ENCODE measurements at regions not wholly inside any gene's neighbourhood (a gene's known extent, or its start where the extent isn't known, plus 50 kb on each side); places are given as distances from the start of the nearest gene placed in this dataset.

DNA sequence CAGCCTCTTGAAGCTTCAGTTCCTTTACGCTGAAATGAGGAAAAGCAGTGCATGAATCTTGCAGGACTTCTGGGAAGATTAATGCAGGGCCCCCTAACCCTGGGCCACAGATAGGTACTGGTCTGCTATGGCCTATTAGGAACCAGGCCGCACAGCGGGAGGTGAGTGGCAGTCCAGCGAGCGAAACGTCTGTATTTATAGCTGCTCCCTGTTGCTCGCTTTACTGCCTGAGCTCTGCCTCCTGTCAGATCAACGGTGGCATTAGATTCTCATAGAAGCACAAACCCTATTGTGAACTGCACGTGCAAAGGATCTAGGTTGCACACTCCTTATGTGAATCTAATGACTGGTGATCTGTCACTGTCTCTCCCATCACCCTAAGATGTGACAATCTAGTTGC is 130.2 kb downstream of the CHRM3 start:
- intact Hi-C loops (cut with micrococcal nuclease; ENCODE audit: unreplicated experiment): no loop called here
- Mint-ChIP-seq H3K9me3 (ENCODE audit: low read depth, unreplicated experiment) (peaks cover 9% of the 10 kb centered on the region), H3K27me3 (ENCODE audit: unreplicated experiment) (no peaks in the 10 kb centered on the region), H3K27ac (ENCODE audit: unreplicated experiment) (no peak overlapping the region), H3K4me1 (ENCODE audit: low read depth, unreplicated experiment) (no peaks in the 10 kb centered on the region), H3K4me3 (ENCODE audit: low read depth, unreplicated experiment) (no peak overlapping the region), H3K36me3 (ENCODE audit: insufficient read depth, unreplicated experiment) (no peaks in the 10 kb centered on the region)
- DNase-seq: no peak
- TF ChIP-seq, protein P1, sequence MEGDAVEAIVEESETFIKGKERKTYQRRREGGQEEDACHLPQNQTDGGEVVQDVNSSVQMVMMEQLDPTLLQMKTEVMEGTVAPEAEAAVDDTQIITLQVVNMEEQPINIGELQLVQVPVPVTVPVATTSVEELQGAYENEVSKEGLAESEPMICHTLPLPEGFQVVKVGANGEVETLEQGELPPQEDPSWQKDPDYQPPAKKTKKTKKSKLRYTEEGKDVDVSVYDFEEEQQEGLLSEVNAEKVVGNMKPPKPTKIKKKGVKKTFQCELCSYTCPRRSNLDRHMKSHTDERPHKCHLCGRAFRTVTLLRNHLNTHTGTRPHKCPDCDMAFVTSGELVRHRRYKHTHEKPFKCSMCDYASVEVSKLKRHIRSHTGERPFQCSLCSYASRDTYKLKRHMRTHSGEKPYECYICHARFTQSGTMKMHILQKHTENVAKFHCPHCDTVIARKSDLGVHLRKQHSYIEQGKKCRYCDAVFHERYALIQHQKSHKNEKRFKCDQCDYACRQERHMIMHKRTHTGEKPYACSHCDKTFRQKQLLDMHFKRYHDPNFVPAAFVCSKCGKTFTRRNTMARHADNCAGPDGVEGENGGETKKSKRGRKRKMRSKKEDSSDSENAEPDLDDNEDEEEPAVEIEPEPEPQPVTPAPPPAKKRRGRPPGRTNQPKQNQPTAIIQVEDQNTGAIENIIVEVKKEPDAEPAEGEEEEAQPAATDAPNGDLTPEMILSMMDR (IDR thresholded peaks at IDR 0.05; ENCODE audit: unreplicated experiment): no peak
- no TSS peak for BruUV-seq (replicated peaks)
- CTCF ChIA-PET: no interaction called here

DNA sequence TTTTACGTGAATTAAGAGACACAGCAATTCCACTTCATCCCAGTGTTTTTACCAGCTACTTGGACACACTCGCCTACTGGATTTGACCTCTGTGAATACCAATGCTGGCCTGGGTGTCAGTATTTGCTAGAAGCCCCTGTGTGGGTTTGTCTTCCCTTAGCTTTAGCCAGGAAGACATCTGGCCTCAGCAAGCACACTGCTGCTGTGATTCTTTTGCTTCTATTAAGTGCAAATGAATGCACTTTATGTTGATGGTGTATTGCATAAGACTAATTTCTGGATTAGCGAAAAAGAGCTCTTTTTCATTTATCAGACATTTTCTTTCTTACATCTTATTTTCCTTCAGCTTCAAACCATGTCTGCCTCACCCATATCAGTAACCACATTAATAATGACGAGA is 140.0 kb downstream of the CHRM3 start:
- TF ChIP-seq, protein P1 (IDR thresholded peaks at IDR 0.05; ENCODE audit: unreplicated experiment): no peak
- Mint-ChIP-seq H3K4me1 (ENCODE audit: low read depth, unreplicated experiment) (no peaks in the 10 kb centered on the region), H3K9me3 (ENCODE audit: low read depth, unreplicated experiment) (peaks cover 6% of the 10 kb centered on the region), H3K27me3 (ENCODE audit: unreplicated experiment) (no peaks in the 10 kb centered on the region), H3K36me3 (ENCODE audit: insufficient read depth, unreplicated experiment) (no peaks in the 10 kb centered on the region), H3K27ac (ENCODE audit: unreplicated experiment) (no peak overlapping the region), H3K4me3 (ENCODE audit: low read depth, unreplicated experiment) (no peak overlapping the region)
- DNase-seq: no peak
- CTCF ChIA-PET: no interaction called here
- BruUV-seq (replicated peaks): no TSS peak
- intact Hi-C loops (cut with micrococcal nuclease; ENCODE audit: unreplicated experiment): no loop called here

DNA sequence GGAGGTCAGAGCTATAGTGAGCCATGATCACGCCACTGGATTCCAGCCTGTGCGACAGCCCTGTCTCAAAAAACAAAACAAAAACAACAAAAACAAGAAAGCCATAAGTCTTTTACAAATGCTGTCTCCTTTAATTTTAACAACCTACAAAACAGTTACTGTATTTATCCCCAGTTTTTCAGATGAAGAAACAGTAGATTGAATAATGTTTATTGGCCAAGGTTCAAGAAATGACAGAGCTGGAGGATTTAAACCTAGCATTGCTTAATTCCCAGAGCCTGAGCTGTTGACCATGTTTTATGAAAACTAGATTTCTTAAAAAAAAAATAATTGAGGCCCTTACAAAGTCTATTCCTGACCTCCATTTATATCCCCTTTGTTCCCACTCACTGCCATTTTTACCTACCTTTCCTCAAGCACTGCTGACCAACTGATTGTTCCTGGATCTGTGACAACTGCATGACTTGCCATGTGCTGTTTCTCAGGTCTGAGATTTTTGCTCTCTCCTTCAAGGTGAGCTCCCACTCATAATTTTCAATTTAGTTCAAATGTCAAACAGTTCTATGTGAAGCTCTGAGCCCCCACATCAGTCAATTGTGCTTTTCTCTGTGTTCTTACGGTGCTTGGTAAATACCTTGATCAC is 140.8 kb downstream of the CHRM3 start:
- Mint-ChIP-seq H3K36me3 (ENCODE audit: insufficient read depth, unreplicated experiment) (no peaks in the 10 kb centered on the region), H3K9me3 (ENCODE audit: low read depth, unreplicated experiment) (peaks cover 2% of the 10 kb centered on the region), H3K4me1 (ENCODE audit: low read depth, unreplicated experiment) (no peaks in the 10 kb centered on the region), H3K27ac (ENCODE audit: unreplicated experiment) (no peak overlapping the region), H3K4me3 (ENCODE audit: low read depth, unreplicated experiment) (no peak overlapping the region), H3K27me3 (ENCODE audit: unreplicated experiment) (no peaks in the 10 kb centered on the region)
- intact Hi-C loops (cut with micrococcal nuclease; ENCODE audit: unreplicated experiment): no loop called here
- TF ChIP-seq, protein P1 (IDR thresholded peaks at IDR 0.05; ENCODE audit: unreplicated experiment): no peak
- no TSS peak for BruUV-seq (replicated peaks)
- no peak for DNase-seq
- CTCF ChIA-PET: no interaction called here

DNA sequence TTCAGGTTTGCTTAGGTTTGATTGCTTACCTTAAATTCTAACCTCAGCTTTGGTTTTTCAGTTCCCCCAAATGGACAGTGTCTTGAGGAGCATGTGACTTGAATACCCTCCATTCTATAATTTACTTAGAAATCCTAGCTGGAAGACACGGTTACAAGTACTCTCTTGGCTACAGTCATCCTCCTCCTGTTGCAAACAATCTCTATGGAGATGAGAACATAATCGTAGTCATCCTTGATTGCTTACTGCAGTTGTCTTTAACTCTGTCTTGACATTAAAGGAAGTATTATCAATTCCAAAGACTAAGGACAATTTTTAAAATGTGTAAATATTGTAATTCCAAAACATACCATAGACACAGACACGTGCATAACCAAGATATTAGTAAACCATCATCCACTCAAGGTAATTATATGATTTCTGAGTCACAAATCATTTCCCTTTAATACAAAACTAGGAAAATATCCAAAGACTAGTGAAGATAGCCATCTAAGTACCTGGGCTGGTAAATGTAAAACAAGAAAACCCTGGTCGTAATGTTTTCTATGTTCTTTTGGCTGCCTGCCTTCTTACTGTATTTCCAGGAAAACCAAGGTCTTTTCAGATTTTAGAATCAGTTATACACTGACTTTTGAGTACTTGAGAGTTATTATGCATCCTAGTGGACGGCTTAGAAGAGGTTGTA is 149.9 kb downstream of the CHRM3 start:
- no peak overlapping the region for H3K4me3 Mint-ChIP-seq (ENCODE audit: low read depth, unreplicated experiment)
- peaks cover 9% of the 10 kb centered on the region for H3K4me1 Mint-ChIP-seq (ENCODE audit: low read depth, unreplicated experiment)
- DNase-seq: no peak
- no TSS peak for BruUV-seq (replicated peaks)
- no peak overlapping the region for H3K27ac Mint-ChIP-seq (ENCODE audit: unreplicated experiment)
- H3K36me3 Mint-ChIP-seq (ENCODE audit: insufficient read depth, unreplicated experiment): no peaks in the 10 kb centered on the region
- H3K9me3 Mint-ChIP-seq (ENCODE audit: low read depth, unreplicated experiment): no peaks in the 10 kb centered on the region
- TF ChIP-seq, protein P1 (IDR thresholded peaks at IDR 0.05; ENCODE audit: unreplicated experiment): no peak
- CTCF ChIA-PET: no interaction called here
- intact Hi-C loops (cut with micrococcal nuclease; ENCODE audit: unreplicated experiment): no loop called here
- no peaks in the 10 kb centered on the region for H3K27me3 Mint-ChIP-seq (ENCODE audit: unreplicated experiment)
